Uterus (tissue), 3 donors: ENCODE measurements at regions not wholly inside any gene's neighbourhood (a gene's known extent, or its start where the extent isn't known, plus 50 kb on each side); places are given as distances from the start of the nearest gene placed in this dataset.

ENCODE experiments used
- DNase-seq, 2 donors: peaks; one replicate each; pipeline ENCODE4 v3.0.0-alpha.2; 2019 to 2020
- H3K27ac ChIP-seq, 2 donors: fragments of 200-600 bp; sonication (generic); 1 replicate in 1 of 2; 2 replicates in 1 of 2; pipeline ENCODE4 v1.5.1; 2016 to 2018
- H3K27me3 ChIP-seq, 2 donors: fragments of 200-600 bp; sonication (generic); one replicate each; pipeline ENCODE4 v1.5.1; 2018 to 2019; ENCODE audit warnings: control low read depth in 1 of 2
- H3K36me3 ChIP-seq, 2 donors: fragments of 200-600 bp; sonication (generic); one replicate each; pipeline ENCODE4 v1.5.1; 2019; ENCODE audit warnings: control low read depth in 1 of 2
- H3K4me1 ChIP-seq, 2 donors: fragments of 200-600 bp; sonication (generic); one replicate each; pipeline ENCODE4 v1.5.1; 2018 to 2019; ENCODE audit warnings: control low read depth in 1 of 2
- H3K4me3 ChIP-seq, 2 donors: fragments of 200-600 bp; sonication (generic); 1 replicate in 1 of 2; 2 replicates in 1 of 2; pipeline ENCODE4 v1.5.1; 2018 to 2019; ENCODE audit warnings: mild to moderate bottlenecking in 1 of 2
- H3K9me3 ChIP-seq, 2 donors: fragments of 200-600 bp; sonication (generic); one replicate each; pipeline ENCODE4 v1.5.1; 2019; ENCODE audit warnings: control low read depth in 1 of 2
- POLR2A ChIP-seq, 2 donors: fragments of 450-650 bp; IDR thresholded peaks; one replicate each; pipeline ENCODE4 v1.6.1; 2016; ENCODE audit warnings: antibody characterized with exemption in 2 of 2, mild to moderate bottlenecking in 1 of 2, moderate library complexity in 1 of 2
- intact Hi-C: fragments of 100-400 bp; cut with DNase I; formaldehyde crosslinking; loops from one replicate; pipeline ENCODE4 v1.15.1; 2023; ENCODE audit warnings: low total_unique reads
- TF ChIP-seq, protein P1 (sequence below), 4 experiments: fragments of 200-600 bp in 2 of 4; fragments of 450-650 bp in 2 of 4; sonication (generic) in 2 of 4; IDR thresholded peaks; one replicate each; pipeline ENCODE4 v1.5.1; 2016 to 2019; ENCODE audit warnings: antibody characterized with exemption in 4 of 4, mild to moderate bottlenecking in 2 of 4, moderate library complexity in 1 of 4
- donor health status: DM: yes; HTN: yes; CAD: no.

DNA sequence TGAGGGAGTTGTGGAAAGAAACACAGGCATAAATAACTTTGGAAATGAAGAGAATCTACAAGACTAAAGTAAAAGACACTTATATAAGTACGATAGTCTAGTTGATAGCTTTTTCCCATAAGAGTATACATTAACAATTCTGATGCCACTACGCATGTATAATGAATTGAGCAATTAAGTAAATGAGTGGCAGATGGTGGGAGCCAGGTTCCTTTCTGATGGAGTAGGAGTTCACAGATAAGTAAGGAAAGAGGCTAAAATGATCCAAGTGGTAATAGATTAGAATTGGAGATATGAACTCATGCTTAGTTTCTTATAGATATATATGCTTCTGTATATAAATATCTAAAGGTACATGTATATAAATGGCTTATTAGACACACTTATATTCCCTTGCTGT, 368.3 kb downstream of the FAM181B start:
- no peaks in the 10 kb centered on the region for H3K9me3 ChIP-seq
- TF ChIP-seq, protein P1, sequence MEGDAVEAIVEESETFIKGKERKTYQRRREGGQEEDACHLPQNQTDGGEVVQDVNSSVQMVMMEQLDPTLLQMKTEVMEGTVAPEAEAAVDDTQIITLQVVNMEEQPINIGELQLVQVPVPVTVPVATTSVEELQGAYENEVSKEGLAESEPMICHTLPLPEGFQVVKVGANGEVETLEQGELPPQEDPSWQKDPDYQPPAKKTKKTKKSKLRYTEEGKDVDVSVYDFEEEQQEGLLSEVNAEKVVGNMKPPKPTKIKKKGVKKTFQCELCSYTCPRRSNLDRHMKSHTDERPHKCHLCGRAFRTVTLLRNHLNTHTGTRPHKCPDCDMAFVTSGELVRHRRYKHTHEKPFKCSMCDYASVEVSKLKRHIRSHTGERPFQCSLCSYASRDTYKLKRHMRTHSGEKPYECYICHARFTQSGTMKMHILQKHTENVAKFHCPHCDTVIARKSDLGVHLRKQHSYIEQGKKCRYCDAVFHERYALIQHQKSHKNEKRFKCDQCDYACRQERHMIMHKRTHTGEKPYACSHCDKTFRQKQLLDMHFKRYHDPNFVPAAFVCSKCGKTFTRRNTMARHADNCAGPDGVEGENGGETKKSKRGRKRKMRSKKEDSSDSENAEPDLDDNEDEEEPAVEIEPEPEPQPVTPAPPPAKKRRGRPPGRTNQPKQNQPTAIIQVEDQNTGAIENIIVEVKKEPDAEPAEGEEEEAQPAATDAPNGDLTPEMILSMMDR (IDR thresholded peaks at IDR 0.05), result no peak
- no peak for TF ChIP-seq POLR2A (IDR thresholded peaks at IDR 0.05)
- no peaks in the 10 kb centered on the region for H3K4me1 ChIP-seq
- no peak overlapping the region for H3K27ac ChIP-seq
- intact Hi-C loops, result no loop called here
- no peak overlapping the region for H3K4me3 ChIP-seq
- no peaks in the 10 kb centered on the region for H3K36me3 ChIP-seq
- no peaks in the 10 kb centered on the region for H3K27me3 ChIP-seq
- no peak for DNase-seq

DNA sequence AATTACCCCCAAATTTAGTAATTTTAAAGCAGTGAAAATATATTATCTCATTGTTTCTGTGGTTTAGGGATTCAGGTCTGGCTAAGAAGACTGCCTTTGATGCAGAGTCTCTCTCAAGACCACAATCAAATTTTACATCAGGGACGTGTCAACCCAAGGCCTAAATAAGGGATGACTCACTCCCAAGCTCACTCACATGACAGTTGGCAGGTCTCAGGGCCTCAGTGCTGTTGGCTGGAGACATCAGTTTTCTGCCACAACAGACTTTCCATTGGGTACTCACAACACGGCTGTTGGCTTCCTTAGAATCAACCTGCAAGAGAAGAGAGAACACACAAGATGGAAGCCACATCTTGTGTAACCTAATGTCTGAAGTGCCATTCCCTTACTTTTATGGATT, 377.3 kb downstream of the FAM181B start:
- Histone ChIP-seq H3K4me3 (no peak overlapping the region), H3K9me3 (no peaks in the 10 kb centered on the region), H3K27ac (no peak overlapping the region), H3K27me3 (no peaks in the 10 kb centered on the region), H3K36me3 (no peaks in the 10 kb centered on the region), H3K4me1 (no peaks in the 10 kb centered on the region)
- no peak for DNase-seq
- intact Hi-C loops, result no loop called here
- no peak for TF ChIP-seq POLR2A (IDR thresholded peaks at IDR 0.05)
- TF ChIP-seq, protein P1 (IDR thresholded peaks at IDR 0.05), result no peak

DNA sequence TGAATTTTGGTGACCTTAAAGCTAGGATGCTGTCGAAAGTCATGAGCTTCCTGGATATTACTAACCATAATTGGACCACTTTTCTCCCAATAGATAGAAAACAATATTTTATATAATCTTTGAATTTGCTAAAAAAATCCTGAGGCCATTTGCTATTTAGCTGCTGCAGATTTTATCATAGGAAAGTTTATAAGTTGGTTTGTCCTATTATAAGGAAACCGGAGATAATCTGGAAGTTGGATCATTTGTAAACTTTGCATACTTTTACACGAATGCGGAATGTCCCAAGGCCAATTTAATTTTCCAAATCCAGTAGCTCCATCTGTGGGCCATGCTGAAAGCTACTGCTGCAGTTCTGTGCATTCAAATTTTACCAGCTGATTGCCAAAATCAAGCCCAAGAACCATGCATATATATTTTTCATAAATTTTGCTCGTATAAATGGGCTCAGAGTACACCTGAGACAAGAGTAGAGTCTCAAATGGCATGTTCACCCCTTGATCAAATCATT, 378.3 kb downstream of the FAM181B start:
- Histone ChIP-seq H3K27me3 (no peaks in the 10 kb centered on the region), H3K36me3 (no peaks in the 10 kb centered on the region), H3K4me3 (no peak overlapping the region), H3K4me1 (no peaks in the 10 kb centered on the region), H3K9me3 (no peaks in the 10 kb centered on the region), H3K27ac (no peak overlapping the region)
- no peak for DNase-seq
- TF ChIP-seq, protein P1 (IDR thresholded peaks at IDR 0.05), result no peak
- TF ChIP-seq POLR2A (IDR thresholded peaks at IDR 0.05), result no peak
- intact Hi-C loops, result no loop called here

DNA sequence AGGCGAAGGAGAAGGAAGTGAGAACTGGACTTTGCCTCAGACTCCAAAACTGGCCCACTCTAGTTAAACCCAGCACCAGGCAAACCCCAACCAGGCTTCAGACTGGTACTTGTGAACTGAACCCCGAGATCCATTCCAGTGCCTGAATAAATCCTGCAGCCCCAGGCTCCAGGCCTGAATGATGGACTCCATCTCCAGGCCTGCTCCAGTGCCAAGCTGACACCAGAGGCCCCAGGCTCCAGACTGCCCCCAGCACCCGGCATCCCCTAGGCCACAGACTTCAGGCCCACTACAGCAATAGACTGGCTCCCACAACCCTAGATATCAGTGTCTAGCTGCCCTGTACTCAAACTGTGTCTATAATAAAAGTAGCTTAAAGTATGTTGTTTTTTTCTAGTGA, 406.8 kb downstream of the FAM181B start:
- no peaks in the 10 kb centered on the region for H3K36me3 ChIP-seq
- TF ChIP-seq, protein P1 (IDR thresholded peaks at IDR 0.05), result no peak
- TF ChIP-seq POLR2A (IDR thresholded peaks at IDR 0.05), result no peak
- DNase-seq, result no peak
- no peak overlapping the region for H3K4me3 ChIP-seq
- H3K4me1 ChIP-seq, result no peaks in the 10 kb centered on the region
- no peaks in the 10 kb centered on the region for H3K9me3 ChIP-seq
- intact Hi-C loops, result no loop called here
- no peak overlapping the region for H3K27ac ChIP-seq
- H3K27me3 ChIP-seq, result no peaks in the 10 kb centered on the region

DNA sequence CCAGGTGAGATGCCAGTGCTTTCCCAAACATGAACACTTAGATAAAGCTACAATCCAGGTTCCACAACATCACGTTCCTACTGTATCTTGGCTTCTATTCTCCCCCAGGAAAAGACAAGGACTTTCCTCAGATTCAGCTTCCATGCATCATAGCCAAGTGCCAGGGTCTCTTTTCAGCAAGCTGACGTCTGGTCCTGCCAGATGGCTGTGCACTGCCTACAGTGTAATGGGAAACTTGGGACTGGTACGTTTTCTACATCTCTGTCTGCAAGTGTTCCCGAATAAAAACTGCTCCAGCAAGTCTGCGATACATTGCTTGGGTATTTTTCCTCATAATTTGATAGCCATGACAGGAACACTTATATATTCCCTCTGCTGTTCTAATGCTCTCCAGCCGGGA, 412.5 kb downstream of the FAM181B start:
- TF ChIP-seq POLR2A (IDR thresholded peaks at IDR 0.05), result no peak
- TF ChIP-seq, protein P1 (IDR thresholded peaks at IDR 0.05), result no peak
- H3K27ac ChIP-seq, result no peak overlapping the region
- H3K27me3 ChIP-seq, result no peaks in the 10 kb centered on the region
- intact Hi-C loops, result no loop called here
- no peaks in the 10 kb centered on the region for H3K9me3 ChIP-seq
- H3K4me3 ChIP-seq, result no peak overlapping the region
- H3K4me1 ChIP-seq, result no peaks in the 10 kb centered on the region
- H3K36me3 ChIP-seq, result no peaks in the 10 kb centered on the region
- DNase-seq, result no peak
